K562 (cell line): ENCODE measurements at regions not wholly inside any gene's neighbourhood (a gene's known extent, or its start where the extent isn't known, plus 50 kb on each side); places are given as distances from the start of the nearest gene placed in this dataset.

Experiments
- ASH1L ChIP-seq: fragments of 450-650 bp; IDR thresholded peaks from 2 replicates; pipeline ENCODE4 v1.6.1; 2018; ENCODE audit warnings: borderline replicate concordance, mild to moderate bottlenecking, low read depth; ENCODE audit not compliant: partially characterized antibody
- ELK3 ChIP-seq: fragments of 450-650 bp; formaldehyde crosslinking; IDR thresholded peaks from 2 replicates; pipeline ENCODE4 v1.4.0; 2020; ENCODE audit warnings: mild to moderate bottlenecking
- FOXO4 ChIP-seq: fragments of 450-650 bp; formaldehyde crosslinking; IDR thresholded peaks from 2 replicates; pipeline ENCODE4 v1.4.0; 2020; ENCODE audit warnings: mild to moderate bottlenecking, moderate library complexity
- LEF1 ChIP-seq: fragments of 450-650 bp; IDR thresholded peaks from 2 replicates; pipeline ENCODE4 v1.6.1; 2016; ENCODE audit warnings: mild to moderate bottlenecking
- TBL1XR1 ChIP-seq, 2 experiments: IDR thresholded peaks; 2 replicates each; pipeline ENCODE4 v1.6.1; 2012; ENCODE audit warnings: improper control_type of control experiment in 2 of 2, low read length in 2 of 2, mild to moderate bottlenecking in 1 of 2
- TSHZ1 ChIP-seq: fragments of 250-450 bp; sonication (Bioruptor Pico); IDR thresholded peaks from 2 replicates; pipeline ENCODE4 v1.4.0; 2020; ENCODE audit warnings: mild to moderate bottlenecking, moderate library complexity
- TF ChIP-seq, protein P1 (sequence below): fragments of 250-450 bp; sonication (Bioruptor Pico); IDR thresholded peaks from 2 replicates; pipeline ENCODE4 v1.4.0; 2020; ENCODE audit warnings: mild to moderate bottlenecking, moderate library complexity, borderline replicate concordance

DNA sequence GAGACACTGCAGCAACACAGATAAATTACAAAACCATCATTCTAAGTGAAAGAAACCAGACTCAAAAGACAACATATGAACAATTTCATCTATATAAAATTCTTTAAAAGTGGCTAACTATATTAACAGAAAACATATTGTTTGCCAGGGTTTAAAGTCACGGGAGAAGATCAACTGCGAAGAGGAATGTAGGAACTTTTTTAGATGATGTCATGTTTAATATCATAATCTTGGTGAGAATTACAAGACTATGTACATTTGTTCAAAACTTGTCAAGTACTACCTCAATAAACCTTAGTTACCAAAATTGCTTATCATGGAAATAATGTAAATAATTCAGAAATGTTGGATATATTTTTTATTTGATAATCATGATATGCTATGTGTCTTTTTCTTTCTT, 395.1 kb upstream of the PLSCR5 start (continued):
- TF ChIP-seq, protein P1, sequence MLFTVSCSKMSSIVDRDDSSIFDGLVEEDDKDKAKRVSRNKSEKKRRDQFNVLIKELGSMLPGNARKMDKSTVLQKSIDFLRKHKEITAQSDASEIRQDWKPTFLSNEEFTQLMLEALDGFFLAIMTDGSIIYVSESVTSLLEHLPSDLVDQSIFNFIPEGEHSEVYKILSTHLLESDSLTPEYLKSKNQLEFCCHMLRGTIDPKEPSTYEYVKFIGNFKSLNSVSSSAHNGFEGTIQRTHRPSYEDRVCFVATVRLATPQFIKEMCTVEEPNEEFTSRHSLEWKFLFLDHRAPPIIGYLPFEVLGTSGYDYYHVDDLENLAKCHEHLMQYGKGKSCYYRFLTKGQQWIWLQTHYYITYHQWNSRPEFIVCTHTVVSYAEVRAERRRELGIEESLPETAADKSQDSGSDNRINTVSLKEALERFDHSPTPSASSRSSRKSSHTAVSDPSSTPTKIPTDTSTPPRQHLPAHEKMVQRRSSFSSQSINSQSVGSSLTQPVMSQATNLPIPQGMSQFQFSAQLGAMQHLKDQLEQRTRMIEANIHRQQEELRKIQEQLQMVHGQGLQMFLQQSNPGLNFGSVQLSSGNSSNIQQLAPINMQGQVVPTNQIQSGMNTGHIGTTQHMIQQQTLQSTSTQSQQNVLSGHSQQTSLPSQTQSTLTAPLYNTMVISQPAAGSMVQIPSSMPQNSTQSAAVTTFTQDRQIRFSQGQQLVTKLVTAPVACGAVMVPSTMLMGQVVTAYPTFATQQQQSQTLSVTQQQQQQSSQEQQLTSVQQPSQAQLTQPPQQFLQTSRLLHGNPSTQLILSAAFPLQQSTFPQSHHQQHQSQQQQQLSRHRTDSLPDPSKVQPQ (CRISPR knock-in tag): no peak
- TF ChIP-seq TSHZ1 (CRISPR knock-in tag) (no peak), TBL1XR1 (IDR thresholded peaks at IDR 0.05; ENCODE audit: low read length in 2 of 2) (no peak), ASH1L (no peak), ELK3 (CRISPR knock-in tag) (no peak), LEF1 (no peak), FOXO4 (CRISPR knock-in tag) (no peak)
